Esophagus muscularis mucosa (tissue), 3 donors: ENCODE measurements at regions not wholly inside any gene's neighbourhood (a gene's known extent, or its start where the extent isn't known, plus 50 kb on each side); places are given as distances from the start of the nearest gene placed in this dataset.

Experiments used
- POLR2AphosphoS5 ChIP-seq, 2 donors: sonication (generic); formaldehyde crosslinking; IDR thresholded peaks; one replicate each; pipeline ENCODE4 v1.6.1; 2017; ENCODE audit warnings: antibody characterized with exemption in 2 of 2
- TF ChIP-seq, protein P1 (sequence below), 3 experiments: fragments of 200-600 bp in 2 of 3; fragments of 450-650 bp in 1 of 3; sonication (generic) in 2 of 3; IDR thresholded peaks; one replicate each; pipeline ENCODE4 v1.5.1; 2017 to 2019; ENCODE audit warnings: antibody characterized with exemption in 3 of 3, mild to moderate bottlenecking in 2 of 3, moderate library complexity in 1 of 3

DNA sequence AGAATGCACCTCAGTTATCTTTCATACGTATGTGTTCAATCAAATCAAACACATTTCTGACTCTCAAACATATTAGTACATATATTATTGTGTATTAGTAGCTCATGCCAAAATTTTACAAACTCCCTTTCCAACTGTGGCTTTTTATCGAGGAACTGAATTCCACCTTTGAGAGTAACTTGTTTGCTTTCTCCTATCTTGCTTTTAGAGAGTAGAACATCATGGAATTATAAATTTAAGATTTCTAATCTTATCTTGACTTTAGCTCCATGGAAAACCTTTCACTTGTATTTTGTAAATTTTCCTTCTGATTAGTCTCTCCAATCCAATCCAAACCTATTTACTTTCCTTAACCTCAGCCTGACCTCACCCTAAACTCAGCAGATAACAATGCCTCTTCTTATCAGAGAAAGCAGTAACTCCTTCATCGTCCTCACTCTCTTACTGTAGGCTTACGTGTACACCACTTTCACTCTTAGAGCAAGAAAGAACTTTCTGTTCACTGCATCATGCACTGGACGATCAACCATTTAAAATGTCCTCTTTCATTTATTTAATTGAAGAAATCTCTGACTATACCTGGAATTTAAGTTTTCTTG is 164.5 kb downstream of the TMTC3 start:
- TF ChIP-seq POLR2AphosphoS5 (IDR thresholded peaks at IDR 0.05), result no peak
- TF ChIP-seq, protein P1, sequence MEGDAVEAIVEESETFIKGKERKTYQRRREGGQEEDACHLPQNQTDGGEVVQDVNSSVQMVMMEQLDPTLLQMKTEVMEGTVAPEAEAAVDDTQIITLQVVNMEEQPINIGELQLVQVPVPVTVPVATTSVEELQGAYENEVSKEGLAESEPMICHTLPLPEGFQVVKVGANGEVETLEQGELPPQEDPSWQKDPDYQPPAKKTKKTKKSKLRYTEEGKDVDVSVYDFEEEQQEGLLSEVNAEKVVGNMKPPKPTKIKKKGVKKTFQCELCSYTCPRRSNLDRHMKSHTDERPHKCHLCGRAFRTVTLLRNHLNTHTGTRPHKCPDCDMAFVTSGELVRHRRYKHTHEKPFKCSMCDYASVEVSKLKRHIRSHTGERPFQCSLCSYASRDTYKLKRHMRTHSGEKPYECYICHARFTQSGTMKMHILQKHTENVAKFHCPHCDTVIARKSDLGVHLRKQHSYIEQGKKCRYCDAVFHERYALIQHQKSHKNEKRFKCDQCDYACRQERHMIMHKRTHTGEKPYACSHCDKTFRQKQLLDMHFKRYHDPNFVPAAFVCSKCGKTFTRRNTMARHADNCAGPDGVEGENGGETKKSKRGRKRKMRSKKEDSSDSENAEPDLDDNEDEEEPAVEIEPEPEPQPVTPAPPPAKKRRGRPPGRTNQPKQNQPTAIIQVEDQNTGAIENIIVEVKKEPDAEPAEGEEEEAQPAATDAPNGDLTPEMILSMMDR (IDR thresholded peaks at IDR 0.05), result no peak
